B cell (primary cell): ENCODE measurements at regions not wholly inside any gene's neighbourhood (a gene's known extent, or its start where the extent isn't known, plus 50 kb on each side); places are given as distances from the start of the nearest gene placed in this dataset.

Experiments used
- ATAC-seq: fragments of 200-7000 bp; cut with Tn5 transposase; one replicate; pipeline ENCODE4 v1.10.0; 2021; ENCODE audit warnings: low read depth, mild to moderate bottlenecking, moderate number of reproducible peaks, moderate library complexity
- CTCF ChIA-PET: fragments of 350-600 bp; sonication (Branson Sonifier 250); formaldehyde crosslinking; loops from one replicate; lab custom pipeline; 2021; ENCODE audit warnings: antibody characterized with exemption, inconsistent platforms; lab: Charles Lee
- POLR2A ChIA-PET: fragments of 350-600 bp; sonication (Branson Sonifier 250); formaldehyde crosslinking; loops from one replicate; lab custom pipeline; 2021; ENCODE audit warnings: antibody characterized with exemption; lab: Charles Lee
- DNase-seq: peaks from one replicate; pipeline ENCODE4 v3.0.0; 2013
- H2AFZ ChIP-seq: 2 replicates; pipeline ENCODE4 v1.6.1; 2012; ENCODE audit warnings: mild to moderate bottlenecking, low read depth, low read length; ENCODE audit not compliant: insufficient read depth, poor library complexity, severe bottlenecking
- H3K27ac ChIP-seq, 2 donors: 1 replicate in 1 of 2; 2 replicates in 1 of 2; pipeline ENCODE4 v1.5.1; 2012 to 2013; ENCODE audit warnings: low read length in 2 of 2, mild to moderate bottlenecking in 2 of 2, moderate library complexity in 1 of 2
- H3K27me3 ChIP-seq, 4 experiments: fragments of 200-600 bp in 1 of 4; sonication (generic) in 1 of 4; replicated peaks in 1 of 4; 1 replicate in 2 of 4; 2 replicates in 2 of 4; pipeline versions ENCODE4 v1.6.1 to v1.7.0; 2013 to 2016; ENCODE audit warnings: low read length in 3 of 4, mild to moderate bottlenecking in 2 of 4, mixed read lengths in 1 of 4, moderate library complexity in 1 of 4; ENCODE audit not compliant: insufficient read depth in 4 of 4, control insufficient read depth in 3 of 4; ENCODE audit errors: control extremely low read depth in 1 of 4
- H3K36me3 ChIP-seq, 2 experiments: replicated peaks in 1 of 2; 1 replicate in 1 of 2; 2 replicates in 1 of 2; pipeline versions ENCODE4 v1.6.1 to v1.7.1; 2013; ENCODE audit warnings: low read length in 1 of 2; ENCODE audit not compliant: insufficient read depth in 2 of 2, control insufficient read depth in 1 of 2; ENCODE audit errors: control extremely low read depth in 1 of 2, extremely low read depth in 1 of 2
- H3K4me1 ChIP-seq, 2 donors: fragments of 200-600 bp in 1 of 2; sonication (generic) in 1 of 2; 1 replicate in 1 of 2; 2 replicates in 1 of 2; pipeline versions ENCODE4 v1.5.1 to v1.6.1; 2013 to 2017; ENCODE audit warnings: low read length in 2 of 2; ENCODE audit not compliant: control insufficient read depth in 2 of 2, insufficient read depth in 2 of 2
- H3K4me2 ChIP-seq: replicated peaks from 2 replicates; pipeline ENCODE3; 2012; ENCODE audit warnings: mild to moderate bottlenecking, low read depth, low read length; ENCODE audit not compliant: poor library complexity, severe bottlenecking
- H3K4me3 ChIP-seq, 5 experiments: fragments of 200-600 bp in 1 of 5; sonication (generic) in 1 of 5; 1 replicate in 3 of 5; 2 replicates in 2 of 5; pipeline versions ENCODE4 v1.5.1 to v1.7.0; 2011 to 2016; ENCODE audit warnings: low read length in 4 of 5, mild to moderate bottlenecking in 4 of 5, low read depth in 2 of 5, control low read depth in 1 of 5, moderate library complexity in 1 of 5; ENCODE audit not compliant: insufficient read depth in 1 of 5; ENCODE audit errors: control extremely low read depth in 1 of 5, extremely low read depth in 1 of 5
- H3K79me2 ChIP-seq: fragments of 200-600 bp; sonication (generic); one replicate; pipeline ENCODE4 v1.6.0; 2016; ENCODE audit warnings: low read length; ENCODE audit not compliant: control insufficient read depth, insufficient read depth
- H3K9ac ChIP-seq: fragments of 200-600 bp; sonication (generic); 2 replicates; pipeline ENCODE4 v1.6.1; 2017; ENCODE audit warnings: mild to moderate bottlenecking, low read length, moderate library complexity
- H3K9me3 ChIP-seq, 3 donors: one replicate each; pipeline versions ENCODE4 v1.6.1 to v1.7.1; 2013; ENCODE audit warnings: low read length in 2 of 3; ENCODE audit not compliant: control insufficient read depth in 2 of 3, insufficient read depth in 1 of 3; ENCODE audit errors: control extremely low read depth in 1 of 3
- H4K20me1 ChIP-seq: 2 replicates; pipeline ENCODE4 v1.6.0; 2012; ENCODE audit warnings: mild to moderate bottlenecking, low read length; ENCODE audit not compliant: insufficient read depth, control insufficient read depth, poor library complexity, severe bottlenecking
- H3K27ac Mint-ChIP-seq: one replicate; pipeline ENCODE4 v1.8.0; 2021; ENCODE audit warnings: mixed read lengths
- H3K27me3 Mint-ChIP-seq: one replicate; pipeline ENCODE4 v1.8.0; 2021; ENCODE audit warnings: mixed read lengths
- H3K4me1 Mint-ChIP-seq: one replicate; pipeline ENCODE4 v1.8.0; 2021; ENCODE audit warnings: mixed read lengths
- H3K4me3 Mint-ChIP-seq: one replicate; pipeline ENCODE4 v1.8.0; 2021; ENCODE audit warnings: mixed read lengths
- H3K9me3 Mint-ChIP-seq: one replicate; pipeline ENCODE4 v1.8.0; 2022; ENCODE audit warnings: mixed read lengths; ENCODE audit not compliant: insufficient read depth
- CTCF ChIP-seq: fragments of 200-600 bp; IDR thresholded peaks from one replicate; pipeline ENCODE4 v1.8.0; 2022; ENCODE audit warnings: antibody characterized with exemption, mild to moderate bottlenecking
- EZH2 ChIP-seq: IDR thresholded peaks from 2 replicates; pipeline ENCODE4 v1.6.1; 2012; ENCODE audit warnings: borderline replicate concordance, low read depth, mild to moderate bottlenecking, moderate library complexity, low read length; ENCODE audit not compliant: insufficient read depth, poor library complexity, severe bottlenecking
- WGBS: methylation state at CpG from one replicate; pipeline ENCODE4 v1.1.5; 2013; ENCODE audit warnings: missing lambda C conversion rate; ENCODE audit not compliant: insufficient coverage; 5-methylcytosine and 5-hydroxymethylcytosine counted together
- intact Hi-C: fragments of 100-400 bp; cut with micrococcal nuclease; formaldehyde crosslinking; loops from one replicate; pipeline ENCODE4 v1.10.0; 2022

- CTCF ChIA-PET = no interaction called here
- Histone ChIP-seq H3K27ac (no peak overlapping the region), H4K20me1 (no peaks in the 10 kb centered on the region), H3K9ac (no peak overlapping the region), H3K79me2 (no peaks in the 10 kb centered on the region), H3K9me3 (no peaks in the 10 kb centered on the region), H3K4me1 (no peaks in the 10 kb centered on the region), H3K27me3 (no peaks in the 10 kb centered on the region), H2AFZ (no peak overlapping the region), H3K4me2 (no peak overlapping the region), H3K4me3 (no peak overlapping the region), H3K36me3 (no peaks in the 10 kb centered on the region)
- ATAC-seq (no peak), DNase-seq (no peak)
- no peak overlapping the region for H3K4me3 Mint-ChIP-seq
- POLR2A ChIA-PET = no interaction called here
- peaks cover 10% of the 10 kb centered on the region for H3K27me3 Mint-ChIP-seq
- intact Hi-C loops = no loop called here
- TF ChIP-seq CTCF (no peak), EZH2 (no peak)
- no peaks in the 10 kb centered on the region for H3K4me1 Mint-ChIP-seq
- 60% methylated on average over 1 of the region's 1 CpG for WGBS
- no peak overlapping the region for H3K27ac Mint-ChIP-seq
- H3K9me3 Mint-ChIP-seq = no peaks in the 10 kb centered on the region
Observed at GRCh38 chr2:226151157-226151556, 648.5 kb downstream of the IRS1 start.

GRCh38 chr2:226143091-226143490, 656.5 kb downstream of the IRS1 start:
- no CpG with 5 or more reads among the region's 2 CpGs for WGBS
- H3K27me3 Mint-ChIP-seq = no peaks in the 10 kb centered on the region
- H3K9me3 Mint-ChIP-seq = no peaks in the 10 kb centered on the region
- ChIA-PET POLR2A (no interaction called here), CTCF (interaction anchor here (0.7 kb wide), 1 partner anchor 12 kb away, joined by 3 read pairs; no protein-coding TSS in a partner anchor)
- ATAC-seq (no peak), DNase-seq (no peak)
- no peaks in the 10 kb centered on the region for H3K4me1 ChIP-seq
- H4K20me1 ChIP-seq = no peaks in the 10 kb centered on the region
- intact Hi-C loops = no loop called here
- H3K27ac Mint-ChIP-seq = no peak overlapping the region
- no peak overlapping the region for H3K27ac ChIP-seq
- no peaks in the 10 kb centered on the region for H3K4me1 Mint-ChIP-seq
- no peak overlapping the region for H3K4me2 ChIP-seq
- no peak overlapping the region for H3K4me3 Mint-ChIP-seq
- no peaks in the 10 kb centered on the region for H3K79me2 ChIP-seq
- no peaks in the 10 kb centered on the region for H3K9me3 ChIP-seq
- no peak overlapping the region for H3K9ac ChIP-seq
- no peak overlapping the region for H2AFZ ChIP-seq
- TF ChIP-seq EZH2 = no peak
- TF ChIP-seq CTCF = no peak
- no peak overlapping the region for H3K4me3 ChIP-seq
- no peaks in the 10 kb centered on the region for H3K36me3 ChIP-seq
- no peaks in the 10 kb centered on the region for H3K27me3 ChIP-seq
